ENCODE measurements at regions not wholly inside any gene's neighbourhood (a gene's known extent, or its start where the extent isn't known, plus 50 kb on each side); places are given as distances from the start of the nearest gene placed in this dataset.
A peak's percentile ranks its signal among the peaks of the same experiment; 100 is the strongest.

DNA sequence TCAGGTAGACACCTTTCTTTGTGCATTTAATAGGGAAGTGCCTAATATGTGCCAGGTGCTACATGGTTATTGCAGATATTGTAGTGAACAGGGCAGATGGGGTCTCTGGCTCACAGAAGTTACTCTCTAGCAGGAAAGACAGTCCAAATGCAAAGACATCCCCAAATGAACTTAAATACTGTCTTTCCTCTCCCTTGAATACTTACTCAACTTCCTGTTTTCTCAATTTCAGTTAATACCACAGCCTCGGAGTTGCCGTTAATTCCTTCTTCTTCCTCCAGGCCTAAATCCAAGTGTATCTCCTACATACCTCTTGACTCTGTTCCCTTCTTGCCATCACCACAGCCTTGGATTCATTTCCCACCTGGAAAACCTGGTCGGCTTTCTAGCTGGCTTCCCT, 134.3 kb upstream of the SESN3 start:
- POLR2A ChIA-PET = no interaction called here
- H3K27me3 ChIP-seq (replicated peaks in 1 of 4; ENCODE audit: control extremely low read depth in 1 of 4, control insufficient read depth in 3 of 4, insufficient read depth in 4 of 4, low read length in 3 of 4) = no peaks in the 10 kb centered on the region
- Mint-ChIP-seq H3K27me3 (no peaks in the 10 kb centered on the region), H3K4me1 (peaks cover 9% of the 10 kb centered on the region), H3K27ac (no peak overlapping the region), H3K9me3 (ENCODE audit: insufficient read depth) (no peaks in the 10 kb centered on the region), H3K4me3 (no peak overlapping the region)
- H3K9ac ChIP-seq (ENCODE audit: low read length) = no peak overlapping the region
- no peaks in the 10 kb centered on the region for H3K79me2 ChIP-seq (ENCODE audit: control insufficient read depth, insufficient read depth, low read length)
- no peak overlapping the region for H3K27ac ChIP-seq (ENCODE audit: low read length in 2 of 2)
- no peak overlapping the region for H3K4me3 ChIP-seq (ENCODE audit: control extremely low read depth in 1 of 5, extremely low read depth in 1 of 5, insufficient read depth in 1 of 5, low read depth in 2 of 5, low read length in 4 of 5)
- H3K36me3 ChIP-seq (replicated peaks in 1 of 2; ENCODE audit: control extremely low read depth in 1 of 2, control insufficient read depth in 1 of 2, extremely low read depth in 1 of 2, insufficient read depth in 2 of 2, low read length in 1 of 2) = no peaks in the 10 kb centered on the region
- CTCF ChIA-PET = no interaction called here
- no peaks in the 10 kb centered on the region for H4K20me1 ChIP-seq (ENCODE audit: control insufficient read depth, insufficient read depth, low read length, poor library complexity, severe bottlenecking)
- no peaks in the 10 kb centered on the region for H3K9me3 ChIP-seq (ENCODE audit: control extremely low read depth in 1 of 3, control insufficient read depth in 2 of 3, insufficient read depth in 1 of 3, low read length in 2 of 3)
- H3K4me2 ChIP-seq (replicated peaks; ENCODE audit: low read depth, low read length, poor library complexity, severe bottlenecking) = peak overlapping the region; percentile 27
- DNase-seq = peak; percentile 26
- ATAC-seq (ENCODE audit: low read depth) = no peak
- H2AFZ ChIP-seq (ENCODE audit: insufficient read depth, low read depth, low read length, poor library complexity, severe bottlenecking) = peak overlapping the region; percentile 30
- H3K4me1 ChIP-seq (ENCODE audit: control insufficient read depth in 2 of 2, insufficient read depth in 2 of 2, low read length in 2 of 2) = peaks cover 7 to 9% of the 10 kb centered on the region in 2 donors
- 39% methylated on average over 3 of the region's 3 CpGs for WGBS (ENCODE audit: insufficient coverage)
- intact Hi-C loops (cut with micrococcal nuclease) = loop anchor here (10.0 kb wide), 1 partner anchor 49 kb away; no protein-coding TSS in a partner anchor
- TF ChIP-seq, protein P1, sequence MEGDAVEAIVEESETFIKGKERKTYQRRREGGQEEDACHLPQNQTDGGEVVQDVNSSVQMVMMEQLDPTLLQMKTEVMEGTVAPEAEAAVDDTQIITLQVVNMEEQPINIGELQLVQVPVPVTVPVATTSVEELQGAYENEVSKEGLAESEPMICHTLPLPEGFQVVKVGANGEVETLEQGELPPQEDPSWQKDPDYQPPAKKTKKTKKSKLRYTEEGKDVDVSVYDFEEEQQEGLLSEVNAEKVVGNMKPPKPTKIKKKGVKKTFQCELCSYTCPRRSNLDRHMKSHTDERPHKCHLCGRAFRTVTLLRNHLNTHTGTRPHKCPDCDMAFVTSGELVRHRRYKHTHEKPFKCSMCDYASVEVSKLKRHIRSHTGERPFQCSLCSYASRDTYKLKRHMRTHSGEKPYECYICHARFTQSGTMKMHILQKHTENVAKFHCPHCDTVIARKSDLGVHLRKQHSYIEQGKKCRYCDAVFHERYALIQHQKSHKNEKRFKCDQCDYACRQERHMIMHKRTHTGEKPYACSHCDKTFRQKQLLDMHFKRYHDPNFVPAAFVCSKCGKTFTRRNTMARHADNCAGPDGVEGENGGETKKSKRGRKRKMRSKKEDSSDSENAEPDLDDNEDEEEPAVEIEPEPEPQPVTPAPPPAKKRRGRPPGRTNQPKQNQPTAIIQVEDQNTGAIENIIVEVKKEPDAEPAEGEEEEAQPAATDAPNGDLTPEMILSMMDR (IDR thresholded peaks at IDR 0.05) = no peak
- TF ChIP-seq EZH2 (IDR thresholded peaks at IDR 0.05; ENCODE audit: borderline replicate concordance, insufficient read depth, low read depth, low read length, poor library complexity, severe bottlenecking) = no peak

DNA sequence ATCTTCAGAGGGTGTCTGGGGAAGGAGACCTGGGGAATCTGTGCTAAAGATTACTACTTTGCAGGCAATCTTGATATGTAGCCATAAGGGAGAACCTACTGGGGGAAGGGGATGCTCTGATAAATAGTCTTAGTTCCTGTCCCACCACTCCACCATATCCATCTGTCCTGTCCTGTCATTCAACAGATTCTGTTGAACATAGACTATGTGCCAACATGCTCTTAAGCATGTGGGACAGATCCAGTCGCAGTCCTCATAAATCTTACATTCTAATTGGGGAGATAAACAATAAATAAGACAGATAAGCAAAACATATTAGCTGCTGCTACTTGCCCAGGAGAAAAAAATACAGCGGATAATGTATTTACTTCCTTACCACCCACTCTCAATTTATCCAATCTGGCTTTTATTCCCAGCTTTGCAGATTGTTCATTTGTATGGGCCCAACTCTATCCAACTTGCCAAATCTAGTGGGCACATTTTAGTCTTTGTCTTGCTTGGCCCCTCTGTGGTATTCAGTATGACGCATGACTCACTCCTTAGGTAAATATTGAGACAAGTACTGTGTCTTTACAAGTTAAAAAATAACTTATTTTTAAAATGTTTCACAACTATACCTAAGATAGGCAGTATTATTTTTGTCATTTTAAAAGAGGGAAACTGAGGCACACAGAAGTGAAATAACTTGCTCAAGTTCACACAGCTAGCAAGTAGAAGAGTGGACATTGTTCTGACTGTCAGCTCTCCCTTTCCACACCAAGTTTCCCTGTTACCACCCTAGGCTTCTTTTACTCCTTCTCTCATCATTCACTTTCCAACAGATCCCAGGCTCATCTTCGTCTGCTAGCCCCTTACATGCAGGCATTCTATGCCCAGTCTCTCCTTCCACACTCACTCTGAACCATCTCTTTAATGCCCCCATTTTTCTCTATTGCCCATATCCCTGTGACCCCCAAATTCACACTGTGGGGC, 133.6 kb upstream of the SESN3 start:
- Histone ChIP-seq H3K4me3 (ENCODE audit: control extremely low read depth in 1 of 5, extremely low read depth in 1 of 5, insufficient read depth in 1 of 5, low read depth in 2 of 5, low read length in 4 of 5) (no peak overlapping the region), H3K4me1 (ENCODE audit: control insufficient read depth in 2 of 2, insufficient read depth in 2 of 2, low read length in 2 of 2) (peaks cover 7 to 9% of the 10 kb centered on the region in 2 donors), H3K27ac (ENCODE audit: low read length in 2 of 2) (no peak overlapping the region), H3K9me3 (ENCODE audit: control extremely low read depth in 1 of 3, control insufficient read depth in 2 of 3, insufficient read depth in 1 of 3, low read length in 2 of 3) (no peaks in the 10 kb centered on the region), H3K4me2 (replicated peaks; ENCODE audit: low read depth, low read length, poor library complexity, severe bottlenecking) (no peak overlapping the region), H3K9ac (ENCODE audit: low read length) (no peak overlapping the region), H4K20me1 (ENCODE audit: control insufficient read depth, insufficient read depth, low read length, poor library complexity, severe bottlenecking) (no peaks in the 10 kb centered on the region), H3K27me3 (replicated peaks in 1 of 4; ENCODE audit: control extremely low read depth in 1 of 4, control insufficient read depth in 3 of 4, insufficient read depth in 4 of 4, low read length in 3 of 4) (no peaks in the 10 kb centered on the region), H3K36me3 (replicated peaks in 1 of 2; ENCODE audit: control extremely low read depth in 1 of 2, control insufficient read depth in 1 of 2, extremely low read depth in 1 of 2, insufficient read depth in 2 of 2, low read length in 1 of 2) (no peaks in the 10 kb centered on the region), H2AFZ (ENCODE audit: insufficient read depth, low read depth, low read length, poor library complexity, severe bottlenecking) (no peak overlapping the region), H3K79me2 (ENCODE audit: control insufficient read depth, insufficient read depth, low read length) (no peaks in the 10 kb centered on the region)
- POLR2A ChIA-PET = no interaction called here
- DNase-seq (no peak), ATAC-seq (ENCODE audit: low read depth) (no peak)
- Mint-ChIP-seq H3K27me3 (no peaks in the 10 kb centered on the region), H3K4me1 (peaks cover 9% of the 10 kb centered on the region), H3K9me3 (ENCODE audit: insufficient read depth) (no peaks in the 10 kb centered on the region), H3K27ac (no peak overlapping the region), H3K4me3 (no peak overlapping the region)
- CTCF ChIA-PET = no interaction called here
- intact Hi-C loops (cut with micrococcal nuclease) = loop anchor here (10.0 kb wide), 1 partner anchor 50 kb away; no protein-coding TSS in a partner anchor
- WGBS (ENCODE audit: insufficient coverage) = 100% methylated on average over 3 of the region's 4 CpGs
- no peak for TF ChIP-seq EZH2 (IDR thresholded peaks at IDR 0.05; ENCODE audit: borderline replicate concordance, insufficient read depth, low read depth, low read length, poor library complexity, severe bottlenecking)
- TF ChIP-seq, protein P1 (IDR thresholded peaks at IDR 0.05) = no peak

All from B cell (primary cell).